Esophagus muscularis mucosa (tissue), 4 donors: ENCODE measurements at regions not wholly inside any gene's neighbourhood (a gene's known extent, or its start where the extent isn't known, plus 50 kb on each side); places are given as distances from the start of the nearest gene placed in this dataset.

Experiments
- DNase-seq: peaks from one replicate; pipeline ENCODE4 v3.0.0-alpha.2; 2017; ENCODE audit errors: extremely low spot score
- H3K27ac ChIP-seq, 4 donors: fragments of 200-600 bp; sonication (generic); replicated peaks in 1 of 4; 1 replicate in 3 of 4; 2 replicates in 1 of 4; pipeline ENCODE4 v1.5.1; 2016 to 2019; ENCODE audit warnings: mild to moderate bottlenecking in 1 of 4
- H3K27me3 ChIP-seq, 4 donors: fragments of 200-600 bp; sonication (generic); one replicate each; pipeline versions ENCODE4 v1.5.1 to v1.6.0; 2016 to 2019
- H3K36me3 ChIP-seq, 4 donors: fragments of 200-600 bp; sonication (generic); one replicate each; pipeline ENCODE4 v1.5.1; 2016 to 2019
- H3K4me1 ChIP-seq, 4 donors: fragments of 200-600 bp; sonication (generic); one replicate each; pipeline ENCODE4 v1.5.1; 2016 to 2019
- H3K4me3 ChIP-seq, 4 donors: fragments of 200-600 bp; sonication (generic); 1 replicate in 2 of 4; 2 replicates in 2 of 4; pipeline ENCODE4 v1.5.1; 2016 to 2019; ENCODE audit warnings: mild to moderate bottlenecking in 4 of 4, moderate library complexity in 1 of 4
- H3K9me3 ChIP-seq, 4 donors: fragments of 200-600 bp; sonication (generic); 1 replicate in 3 of 4; 2 replicates in 1 of 4; pipeline ENCODE4 v1.5.1; 2016 to 2019
- EP300 ChIP-seq: sonication (generic); formaldehyde crosslinking; IDR thresholded peaks from one replicate; pipeline ENCODE4 v1.6.1; 2017; ENCODE audit warnings: antibody characterized with exemption
- POLR2A ChIP-seq: fragments of 450-650 bp; IDR thresholded peaks from one replicate; pipeline ENCODE4 v1.6.1; 2017; ENCODE audit warnings: antibody characterized with exemption, moderate library complexity, mild to moderate bottlenecking, low read depth
- POLR2AphosphoS5 ChIP-seq, 2 donors: sonication (generic); formaldehyde crosslinking; IDR thresholded peaks; one replicate each; pipeline ENCODE4 v1.6.1; 2017; ENCODE audit warnings: antibody characterized with exemption in 2 of 2
- WGBS: methylation state at CpG from one replicate; pipeline ENCODE4 v1.1.5; 2018; 5-methylcytosine and 5-hydroxymethylcytosine counted together
- intact Hi-C: fragments of 100-400 bp; cut with DNase I; formaldehyde crosslinking; loops from one replicate; pipeline ENCODE4 v1.15.1; 2023
- TF ChIP-seq, protein P1 (sequence below), 3 experiments: fragments of 200-600 bp in 2 of 3; fragments of 450-650 bp in 1 of 3; sonication (generic) in 2 of 3; IDR thresholded peaks; one replicate each; pipeline ENCODE4 v1.5.1; 2017 to 2019; ENCODE audit warnings: antibody characterized with exemption in 3 of 3, mild to moderate bottlenecking in 2 of 3, moderate library complexity in 1 of 3

DNA sequence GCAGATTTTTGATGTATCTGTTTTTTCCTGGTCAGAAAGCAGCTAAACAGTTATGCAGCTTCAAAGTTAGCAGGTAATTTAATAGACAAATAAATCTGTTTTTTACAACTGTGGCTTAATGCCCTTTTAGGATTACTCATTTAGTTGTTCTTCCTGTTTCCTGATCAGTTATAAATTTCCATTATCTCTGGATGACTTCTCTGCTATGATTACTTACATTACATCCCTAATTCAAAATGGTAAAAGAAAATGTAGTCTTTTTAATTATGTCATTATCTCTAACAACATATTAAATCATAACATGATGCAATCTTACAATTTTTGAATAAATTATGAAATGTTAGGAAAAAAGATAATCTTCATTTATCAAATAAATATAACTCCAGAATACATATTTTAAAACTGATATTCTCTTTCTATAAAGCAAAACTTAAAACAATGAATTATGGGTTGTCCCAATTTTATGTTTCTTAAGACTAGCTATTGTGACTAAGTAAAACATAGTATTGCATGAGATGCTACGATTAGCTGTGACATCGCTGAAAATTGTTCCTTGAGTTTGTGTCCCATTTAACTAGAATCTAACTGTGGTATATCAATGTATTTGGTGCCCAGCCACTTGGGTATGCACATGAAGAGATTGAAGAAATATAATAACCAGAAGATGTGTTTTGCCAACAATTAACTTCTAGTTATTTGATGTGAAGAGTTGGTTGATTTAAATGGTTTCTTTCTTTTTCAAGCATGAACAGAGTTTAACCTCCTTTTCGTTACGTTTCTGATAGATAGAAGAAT is 605.3 kb upstream of the SPRY2 start:
- TF ChIP-seq POLR2AphosphoS5 (IDR thresholded peaks at IDR 0.05) (no peak), EP300 (no peak), POLR2A (no peak)
- TF ChIP-seq, protein P1, sequence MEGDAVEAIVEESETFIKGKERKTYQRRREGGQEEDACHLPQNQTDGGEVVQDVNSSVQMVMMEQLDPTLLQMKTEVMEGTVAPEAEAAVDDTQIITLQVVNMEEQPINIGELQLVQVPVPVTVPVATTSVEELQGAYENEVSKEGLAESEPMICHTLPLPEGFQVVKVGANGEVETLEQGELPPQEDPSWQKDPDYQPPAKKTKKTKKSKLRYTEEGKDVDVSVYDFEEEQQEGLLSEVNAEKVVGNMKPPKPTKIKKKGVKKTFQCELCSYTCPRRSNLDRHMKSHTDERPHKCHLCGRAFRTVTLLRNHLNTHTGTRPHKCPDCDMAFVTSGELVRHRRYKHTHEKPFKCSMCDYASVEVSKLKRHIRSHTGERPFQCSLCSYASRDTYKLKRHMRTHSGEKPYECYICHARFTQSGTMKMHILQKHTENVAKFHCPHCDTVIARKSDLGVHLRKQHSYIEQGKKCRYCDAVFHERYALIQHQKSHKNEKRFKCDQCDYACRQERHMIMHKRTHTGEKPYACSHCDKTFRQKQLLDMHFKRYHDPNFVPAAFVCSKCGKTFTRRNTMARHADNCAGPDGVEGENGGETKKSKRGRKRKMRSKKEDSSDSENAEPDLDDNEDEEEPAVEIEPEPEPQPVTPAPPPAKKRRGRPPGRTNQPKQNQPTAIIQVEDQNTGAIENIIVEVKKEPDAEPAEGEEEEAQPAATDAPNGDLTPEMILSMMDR (IDR thresholded peaks at IDR 0.05) = no peak
- 71% methylated on average over 4 of the region's 4 CpGs for WGBS
- Histone ChIP-seq H3K27ac (no peak overlapping the region), H3K4me1 (no peaks in the 10 kb centered on the region), H3K36me3 (no peaks in the 10 kb centered on the region), H3K27me3 (no peaks in the 10 kb centered on the region), H3K4me3 (no peak overlapping the region), H3K9me3 (no peaks in the 10 kb centered on the region)
- intact Hi-C loops = no loop called here
- no peak for DNase-seq

DNA sequence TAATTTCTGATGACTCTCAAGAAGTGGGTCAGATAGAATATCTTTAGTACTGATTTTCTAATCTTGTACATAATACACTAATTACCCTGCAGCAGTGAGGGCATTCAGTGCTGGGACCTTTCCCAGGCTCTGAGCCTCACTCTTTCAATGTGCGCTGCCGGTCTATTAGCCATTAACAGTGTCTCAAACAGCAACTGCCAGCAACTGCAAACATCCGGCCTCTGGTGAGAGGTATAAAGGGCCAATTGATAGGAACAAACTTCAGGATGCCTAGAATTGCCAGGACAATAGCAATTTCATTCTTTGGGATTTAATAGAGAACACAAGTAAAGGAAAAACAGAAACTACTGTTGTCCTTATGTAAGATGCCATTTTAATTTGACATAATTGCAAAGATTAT is 604.4 kb upstream of the SPRY2 start:
- no peaks in the 10 kb centered on the region for H3K27me3 ChIP-seq
- no peaks in the 10 kb centered on the region for H3K4me1 ChIP-seq
- 79% methylated on average over 3 of the region's 3 CpGs for WGBS
- intact Hi-C loops = no loop called here
- no peaks in the 10 kb centered on the region for H3K9me3 ChIP-seq
- TF ChIP-seq, protein P1 (IDR thresholded peaks at IDR 0.05) = no peak
- TF ChIP-seq EP300 (no peak), POLR2AphosphoS5 (IDR thresholded peaks at IDR 0.05) (no peak), POLR2A (no peak)
- no peak overlapping the region for H3K4me3 ChIP-seq
- DNase-seq = no peak
- H3K27ac ChIP-seq = no peak overlapping the region
- no peaks in the 10 kb centered on the region for H3K36me3 ChIP-seq

DNA sequence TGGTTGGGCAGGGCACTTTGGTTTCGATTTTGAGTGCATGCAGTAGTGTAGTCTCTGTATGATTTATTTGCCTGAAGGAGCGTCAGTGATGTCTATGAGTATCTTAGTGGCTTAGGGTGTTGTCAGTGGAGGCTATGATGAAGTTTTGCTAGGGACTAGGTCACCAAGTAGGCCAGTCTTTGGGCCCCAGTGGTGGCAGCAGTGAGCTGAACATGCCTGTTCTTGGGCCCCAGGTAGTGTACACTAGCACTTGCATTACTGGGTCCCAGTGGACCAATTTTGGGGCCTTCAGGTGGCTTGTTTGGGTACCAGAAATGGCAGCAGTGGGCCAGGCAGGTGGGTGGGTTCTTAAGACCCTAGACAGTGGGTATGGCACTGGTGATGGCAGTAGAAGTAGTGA is 598.7 kb upstream of the SPRY2 start:
- no peak overlapping the region for H3K27ac ChIP-seq
- TF ChIP-seq POLR2A (no peak), EP300 (no peak), POLR2AphosphoS5 (IDR thresholded peaks at IDR 0.05) (no peak)
- TF ChIP-seq, protein P1 (IDR thresholded peaks at IDR 0.05) = no peak
- 96% methylated on average over 2 of the region's 2 CpGs for WGBS
- no peak overlapping the region for H3K4me3 ChIP-seq
- no peaks in the 10 kb centered on the region for H3K9me3 ChIP-seq
- no peaks in the 10 kb centered on the region for H3K4me1 ChIP-seq
- intact Hi-C loops = no loop called here
- DNase-seq = no peak
- no peaks in the 10 kb centered on the region for H3K27me3 ChIP-seq
- H3K36me3 ChIP-seq = no peaks in the 10 kb centered on the region

DNA sequence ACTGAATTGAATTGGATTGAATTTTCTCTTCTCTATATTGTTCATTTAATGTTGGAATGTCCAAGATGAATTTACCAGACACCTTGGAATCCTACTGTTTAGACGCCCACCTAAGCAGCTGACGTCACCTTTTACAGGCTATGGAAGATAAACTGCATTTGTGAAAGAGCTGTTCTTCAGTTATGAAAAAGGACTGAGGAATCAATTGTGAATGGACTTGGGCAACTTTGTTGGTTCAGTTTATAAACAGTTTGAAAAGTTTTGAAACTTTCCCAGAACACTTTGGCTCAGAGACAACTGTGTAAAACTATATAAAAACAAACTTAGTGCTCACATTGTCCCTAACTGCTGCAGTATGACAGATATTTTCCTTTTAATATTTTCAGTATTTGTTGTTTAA is 590.8 kb upstream of the SPRY2 start:
- no peaks in the 10 kb centered on the region for H3K9me3 ChIP-seq
- H3K36me3 ChIP-seq = no peaks in the 10 kb centered on the region
- no peak for TF ChIP-seq EP300
- no peak for TF ChIP-seq POLR2A
- intact Hi-C loops = no loop called here
- no peak overlapping the region for H3K4me3 ChIP-seq
- 50% methylated on average over 2 of the region's 2 CpGs for WGBS
- H3K4me1 ChIP-seq = no peaks in the 10 kb centered on the region
- H3K27me3 ChIP-seq = no peaks in the 10 kb centered on the region
- no peak for DNase-seq
- no peak overlapping the region for H3K27ac ChIP-seq

DNA sequence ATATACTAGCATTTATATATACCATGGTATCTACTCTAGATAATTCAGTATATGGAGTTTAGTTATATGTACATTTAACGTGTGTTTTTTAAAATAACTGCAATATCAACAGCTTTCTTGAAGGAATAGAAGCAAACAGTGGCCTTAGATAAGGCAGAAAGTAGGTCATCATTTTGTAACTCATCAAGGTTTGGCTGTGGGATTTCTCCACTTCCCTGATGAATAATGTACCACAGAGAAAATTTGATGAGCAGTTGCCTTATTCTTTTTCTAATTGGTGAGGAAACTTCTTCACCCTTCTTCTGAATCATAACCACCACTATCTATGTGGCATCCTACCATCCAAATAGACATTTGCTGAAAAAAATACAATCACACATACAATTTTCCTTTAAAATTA is 590.2 kb upstream of the SPRY2 start:
- Histone ChIP-seq H3K4me1 (no peaks in the 10 kb centered on the region), H3K27ac (no peak overlapping the region), H3K9me3 (no peaks in the 10 kb centered on the region), H3K4me3 (no peak overlapping the region), H3K36me3 (no peaks in the 10 kb centered on the region), H3K27me3 (no peaks in the 10 kb centered on the region)
- TF ChIP-seq POLR2A = no peak
- no peak for TF ChIP-seq EP300
- TF ChIP-seq, protein P1 (IDR thresholded peaks at IDR 0.05) = no peak
- TF ChIP-seq POLR2AphosphoS5 (IDR thresholded peaks at IDR 0.05) = no peak
- 78% methylated on average over 1 of the region's 1 CpG for WGBS
- intact Hi-C loops = no loop called here
- DNase-seq = no peak
